Common myeloid progenitor, CD34-positive (primary cell): ENCODE measurements at regions not wholly inside any gene's neighbourhood (a gene's known extent, or its start where the extent isn't known, plus 50 kb on each side); places are given as distances from the start of the nearest gene placed in this dataset.
"Not testable (repeated sequence)": the region's sequence is repeated elsewhere in the genome, so short reads cannot be mapped to it uniquely, and the experiment has no call there.

Source experiments
- CTCF ChIA-PET: fragments of 350-600 bp; sonication (Branson Sonifier 250); formaldehyde crosslinking; loops from one replicate; lab custom pipeline; 2021; ENCODE audit warnings: antibody characterized with exemption; lab: Charles Lee
- POLR2A ChIA-PET: fragments of 350-600 bp; sonication (Branson Sonifier 250); formaldehyde crosslinking; loops from one replicate; lab custom pipeline; 2021; ENCODE audit warnings: antibody characterized with exemption; lab: Charles Lee
- DNase-seq, 3 donors: peaks; one replicate each; pipeline versions ENCODE4 v3.0.0 to v3.0.0-alpha.2; 2013
- H3K27ac ChIP-seq, 2 experiments: 1 replicate in 1 of 2; 2 replicates in 1 of 2; pipeline ENCODE4 v1.7.0; 2013; ENCODE audit warnings: inconsistent platforms in 2 of 2, low read length in 2 of 2, mild to moderate bottlenecking in 2 of 2, low read depth in 1 of 2, moderate library complexity in 1 of 2; ENCODE audit not compliant: severe bottlenecking in 2 of 2, insufficient read depth in 1 of 2, poor library complexity in 1 of 2
- H3K27me3 ChIP-seq, 5 experiments: replicated peaks in 2 of 5; 1 replicate in 3 of 5; 2 replicates in 2 of 5; pipeline versions ENCODE4 v1.6.1 to v1.7.0; 2013; ENCODE audit warnings: low read length in 4 of 5, mild to moderate bottlenecking in 2 of 5, moderate library complexity in 2 of 5, inconsistent platforms in 1 of 5; ENCODE audit not compliant: insufficient read depth in 5 of 5, control insufficient read depth in 4 of 5
- H3K36me3 ChIP-seq, 4 experiments: 1 replicate in 2 of 4; 2 replicates in 2 of 4; pipeline versions ENCODE4 v1.6.1 to v1.7.0; 2013; ENCODE audit warnings: low read length in 3 of 4, control low read depth in 1 of 4, mild to moderate bottlenecking in 1 of 4; ENCODE audit not compliant: control insufficient read depth in 4 of 4, insufficient read depth in 4 of 4
- H3K4me1 ChIP-seq, 4 experiments: 1 replicate in 3 of 4; 2 replicates in 1 of 4; pipeline versions ENCODE4 v1.6.1 to v1.7.1; 2013; ENCODE audit warnings: low read length in 3 of 4, mild to moderate bottlenecking in 3 of 4, control low read depth in 1 of 4, inconsistent platforms in 1 of 4, moderate library complexity in 1 of 4; ENCODE audit not compliant: control insufficient read depth in 4 of 4, insufficient read depth in 4 of 4; ENCODE audit errors: control extremely low read depth in 1 of 4
- H3K4me3 ChIP-seq, 7 experiments: 1 replicate in 4 of 7; 2 replicates in 3 of 7; pipeline versions ENCODE4 v1.5.1 to v1.7.0; 2013; ENCODE audit warnings: mild to moderate bottlenecking in 7 of 7, low read length in 6 of 7, moderate library complexity in 6 of 7, inconsistent platforms in 2 of 7, low read depth in 2 of 7, control low read depth in 1 of 7; ENCODE audit not compliant: insufficient read depth in 4 of 7, control insufficient read depth in 1 of 7; ENCODE audit errors: extremely low read depth in 1 of 7
- H3K9me3 ChIP-seq, 5 experiments: 1 replicate in 4 of 5; 2 replicates in 1 of 5; pipeline versions ENCODE4 v1.6.1 to v1.7.1; 2013; ENCODE audit warnings: low read length in 4 of 5, mild to moderate bottlenecking in 2 of 5, inconsistent platforms in 1 of 5, low read depth in 1 of 5, moderate library complexity in 1 of 5; ENCODE audit not compliant: control insufficient read depth in 4 of 5, insufficient read depth in 2 of 5; ENCODE audit errors: control extremely low read depth in 1 of 5
- WGBS: methylation state at CpG from one replicate; pipeline ENCODE4 v1.1.5; 2013; ENCODE audit not compliant: insufficient coverage; 5-methylcytosine and 5-hydroxymethylcytosine counted together

DNA sequence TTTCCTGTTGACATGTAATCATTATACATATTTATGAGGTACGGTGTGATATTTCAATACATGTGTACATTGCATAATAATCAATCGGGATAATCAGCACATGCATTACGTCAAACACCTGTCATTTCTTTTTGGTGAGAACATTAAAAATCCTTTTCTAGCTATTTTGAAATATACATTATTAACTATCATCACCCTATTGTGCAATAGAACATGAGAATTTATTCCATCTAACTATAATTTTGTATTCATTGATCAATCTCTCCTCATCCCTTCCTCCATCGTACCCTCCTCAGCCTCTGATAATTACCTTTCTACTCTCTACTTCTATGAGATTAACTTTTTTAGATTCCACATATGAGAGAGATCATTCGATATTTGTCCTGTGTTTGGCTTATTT is 170.9 kb upstream of the GHR start:
- Histone ChIP-seq H3K4me3 (no peak overlapping the region), H3K4me1 (no peaks in the 10 kb centered on the region), H3K9me3 (no peaks in the 10 kb centered on the region), H3K27ac (no peak overlapping the region), H3K27me3 (no peaks in the 10 kb centered on the region), H3K36me3 (no peaks in the 10 kb centered on the region)
- no peak for DNase-seq
- ChIA-PET POLR2A (no interaction called here), CTCF (no interaction called here)
- whole genome bisulfite sequencing, result 86% methylated on average over 1 of the region's 5 CpGs

DNA sequence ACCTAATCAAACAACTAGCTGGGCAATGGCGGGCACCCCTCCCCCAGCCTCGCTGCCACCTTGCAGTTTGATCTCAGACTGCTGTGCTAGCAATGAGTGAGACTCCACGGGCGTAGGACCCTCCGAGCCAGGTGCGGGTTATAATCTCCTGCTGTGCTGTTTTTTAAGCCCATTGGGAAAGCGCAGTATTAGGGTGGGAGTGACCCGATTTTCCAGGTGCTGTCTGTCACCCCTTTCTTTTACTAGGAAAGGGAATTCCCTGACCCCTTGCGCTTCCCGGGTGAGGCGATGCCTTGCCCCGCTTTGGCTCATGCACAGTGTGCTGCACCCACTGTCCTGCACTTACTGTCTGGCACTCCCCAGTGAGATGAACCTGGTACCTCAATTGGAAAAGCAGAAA is 163.3 kb upstream of the GHR start:
- DNase-seq, H3K36me3 ChIP-seq, H3K27me3 ChIP-seq, H3K4me1 ChIP-seq, H3K4me3 ChIP-seq, H3K27ac ChIP-seq, CTCF ChIA-PET, H3K9me3 ChIP-seq, POLR2A ChIA-PET: not testable (repeated sequence)
- WGBS, result 97% methylated on average over 11 of the region's 12 CpGs

DNA sequence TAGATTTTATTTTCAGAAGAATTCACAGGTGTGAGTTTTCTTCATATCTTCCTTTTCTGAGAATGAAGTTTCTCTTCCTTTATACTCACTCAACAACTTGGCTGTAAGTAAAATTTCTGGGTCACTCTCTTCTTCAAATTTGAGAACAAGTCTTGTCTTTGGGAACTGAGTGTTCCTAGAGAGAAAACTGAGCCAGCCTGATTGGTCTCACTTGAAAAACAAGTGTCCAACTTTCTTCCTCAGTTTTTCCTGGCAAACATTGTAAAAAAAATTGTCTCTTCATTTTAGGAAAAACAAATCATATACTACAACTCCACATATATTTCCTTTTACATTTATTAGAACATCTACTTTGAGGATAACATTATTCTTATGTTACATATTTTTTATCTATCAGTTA is 156.1 kb upstream of the GHR start:
- Histone ChIP-seq H3K9me3 (no peaks in the 10 kb centered on the region), H3K4me1 (no peaks in the 10 kb centered on the region), H3K4me3 (no peak overlapping the region), H3K27ac (no peak overlapping the region), H3K36me3 (no peaks in the 10 kb centered on the region), H3K27me3 (peaks cover 0 to 2% (median 0%) of the 10 kb centered on the region in 5 experiments)
- ChIA-PET POLR2A (no interaction called here), CTCF (no interaction called here)
- no peak for DNase-seq

DNA sequence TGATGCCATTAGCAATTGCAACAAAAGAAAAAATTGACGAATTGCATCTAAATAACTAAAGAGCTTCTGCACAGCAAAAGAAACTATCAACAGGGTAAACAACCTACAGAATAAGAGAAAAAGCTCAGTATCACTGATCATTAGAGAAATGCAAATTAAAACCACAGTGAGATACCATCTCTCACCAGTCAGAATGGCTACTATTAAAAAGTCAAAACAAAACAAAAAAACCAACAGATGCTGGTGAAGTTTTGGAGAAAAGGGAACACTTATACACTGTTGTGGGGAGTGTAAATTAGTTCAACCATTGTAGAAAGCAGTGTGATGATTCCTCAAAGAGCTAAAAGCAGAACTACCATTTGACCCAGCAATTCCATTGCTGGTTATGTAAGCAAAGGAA is 155.1 kb upstream of the GHR start:
- POLR2A ChIA-PET, H3K36me3 ChIP-seq, CTCF ChIA-PET, H3K4me1 ChIP-seq, DNase-seq, H3K9me3 ChIP-seq, H3K4me3 ChIP-seq, H3K27me3 ChIP-seq, H3K27ac ChIP-seq: not testable (repeated sequence)
- WGBS, result no CpG with 5 or more reads among the region's 1 CpG

DNA sequence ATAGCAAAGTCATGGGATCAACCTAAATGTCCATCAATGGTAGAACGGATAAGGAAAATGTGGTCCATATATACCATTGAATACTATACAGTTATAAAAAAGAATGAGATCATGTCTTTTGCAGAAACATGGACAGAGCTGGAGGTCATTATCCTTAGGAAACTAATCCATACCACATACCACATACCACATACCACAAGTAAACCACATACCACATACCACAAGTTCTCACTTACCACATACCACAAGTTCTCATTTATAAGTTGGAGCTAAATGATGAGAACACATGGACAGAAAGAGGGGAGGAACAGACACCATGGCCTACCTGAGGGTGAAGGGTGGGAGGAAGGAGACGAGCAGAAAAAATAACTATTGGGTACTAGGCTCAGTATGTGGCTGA is 154.6 kb upstream of the GHR start:
- Histone ChIP-seq H3K4me3 (no peak overlapping the region), H3K9me3 (no peaks in the 10 kb centered on the region), H3K36me3 (no peaks in the 10 kb centered on the region), H3K4me1 (no peaks in the 10 kb centered on the region), H3K27ac (no peak overlapping the region), H3K27me3 (peaks cover 0 to 2% (median 0%) of the 10 kb centered on the region in 5 experiments)
- no CpG with 5 or more reads among the region's 2 CpGs for WGBS
- ChIA-PET CTCF (no interaction called here), POLR2A (no interaction called here)
- peak in 2 of 3 donors; percentile 3 to 5 for DNase-seq

DNA sequence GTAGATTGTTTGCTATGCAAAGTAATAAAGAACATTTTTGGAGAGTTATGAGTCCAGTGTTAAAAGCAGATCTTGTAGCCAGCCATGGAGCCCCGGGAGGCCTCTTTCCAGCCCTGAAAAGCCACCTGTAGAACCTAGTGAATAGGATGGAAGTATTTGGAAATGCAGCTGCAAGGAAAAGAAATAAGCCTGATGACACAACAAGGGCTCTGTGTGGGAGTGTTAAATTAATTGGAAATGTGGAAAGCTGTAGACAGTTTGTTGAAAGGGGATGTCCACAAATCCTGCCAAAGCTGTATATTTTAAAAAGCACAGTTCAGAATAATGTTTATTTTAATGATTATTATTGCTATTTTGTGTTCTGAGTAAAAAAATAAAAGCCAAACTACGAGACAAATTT is 152.5 kb upstream of the GHR start:
- CTCF ChIA-PET, result interaction anchor here (1.7 kb wide), 1 partner anchor 10 kb away, joined by 6 read pairs; no protein-coding TSS in a partner anchor
- Histone ChIP-seq H3K4me3 (no peak overlapping the region), H3K27me3 (peaks cover 0 to 2% (median 0%) of the 10 kb centered on the region in 5 experiments), H3K36me3 (no peaks in the 10 kb centered on the region), H3K27ac (no peak overlapping the region), H3K4me1 (no peaks in the 10 kb centered on the region), H3K9me3 (no peaks in the 10 kb centered on the region)
- POLR2A ChIA-PET, result no interaction called here
- no peak for DNase-seq
- 100% methylated on average over 1 of the region's 2 CpGs for WGBS

DNA sequence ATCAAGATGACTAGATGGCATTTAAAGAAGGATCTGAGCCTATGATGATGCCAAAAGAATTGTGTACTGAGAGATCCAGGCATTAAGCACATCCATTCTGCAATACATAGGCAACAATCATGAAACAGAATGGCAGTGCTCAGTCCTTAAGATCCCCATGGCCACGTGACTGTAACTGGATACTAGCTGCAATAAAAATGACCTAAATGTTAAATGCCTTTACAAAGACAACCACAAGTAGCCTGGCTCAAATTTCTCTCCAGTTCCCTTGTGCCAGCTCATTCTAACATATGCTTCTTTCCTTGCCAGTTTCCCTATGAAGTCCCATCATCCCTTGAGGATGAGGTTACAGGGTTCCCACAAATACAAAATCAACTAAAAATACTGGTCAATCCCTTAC is 148.3 kb upstream of the GHR start:
- no peak overlapping the region for H3K27ac ChIP-seq
- DNase-seq, result no peak
- CTCF ChIA-PET, result no interaction called here
- no peaks in the 10 kb centered on the region for H3K36me3 ChIP-seq
- no peaks in the 10 kb centered on the region for H3K9me3 ChIP-seq
- WGBS, result no CpG with 5 or more reads among the region's 1 CpG
- no peak overlapping the region for H3K4me3 ChIP-seq
- POLR2A ChIA-PET, result no interaction called here
- peaks cover 0 to 5% (median 0%) of the 10 kb centered on the region in 5 experiments for H3K27me3 ChIP-seq
- H3K4me1 ChIP-seq, result no peaks in the 10 kb centered on the region
